Astrocyte (in vitro differentiated cells and primary cell): ENCODE measurements at regions not wholly inside any gene's neighbourhood (a gene's known extent, or its start where the extent isn't known, plus 50 kb on each side); places are given as distances from the start of the nearest gene placed in this dataset.
A peak's percentile ranks its signal among the peaks of the same experiment; 100 is the strongest.

ENCODE experiments used
- DNase-seq: peaks from one replicate; pipeline ENCODE4 v3.0.0-alpha.2; 2010; ENCODE audit warnings: low read depth
- FAIRE-seq: peaks from 2 replicates; lab custom pipeline; 2011; peaks lifted over from hg19 to GRCh38; lab: Jason Lieb, UNC
- H2AFZ ChIP-seq: 2 replicates; pipeline ENCODE4 v1.6.0; 2012; ENCODE audit warnings: low read depth, low read length, inconsistent platforms
- H3K27ac ChIP-seq: 2 replicates; pipeline ENCODE4 v1.5.1; 2011; ENCODE audit warnings: low read depth, low read length, inconsistent platforms
- H3K27me3 ChIP-seq: 2 replicates; pipeline ENCODE4 v1.6.0; 2011; ENCODE audit warnings: low read length, inconsistent platforms; ENCODE audit not compliant: insufficient read depth
- H3K36me3 ChIP-seq: 2 replicates; pipeline ENCODE4 v1.5.1; 2011; ENCODE audit warnings: low read length, inconsistent platforms; ENCODE audit not compliant: insufficient read depth
- H3K4me1 ChIP-seq: 2 replicates; pipeline ENCODE4 v1.5.1; 2011; ENCODE audit warnings: low read length, inconsistent platforms; ENCODE audit not compliant: insufficient read depth
- H3K4me2 ChIP-seq: 2 replicates; pipeline ENCODE4 v1.6.0; 2012; ENCODE audit warnings: low read length, inconsistent platforms
- H3K4me3 ChIP-seq: 2 replicates; pipeline ENCODE4 v1.5.1; 2011; ENCODE audit warnings: low read depth, mild to moderate bottlenecking, low read length, inconsistent platforms; ENCODE audit not compliant: insufficient read depth
- H3K79me2 ChIP-seq: 2 replicates; pipeline ENCODE4 v1.6.0; 2012; ENCODE audit warnings: mild to moderate bottlenecking, low read length, inconsistent platforms; ENCODE audit not compliant: insufficient read depth
- H3K9ac ChIP-seq: 2 replicates; pipeline ENCODE4 v1.6.0; 2012; ENCODE audit warnings: mild to moderate bottlenecking, low read length, inconsistent platforms
- H3K9me3 ChIP-seq: 2 replicates; pipeline ENCODE4 v1.5.1; 2012; ENCODE audit warnings: low read depth, mild to moderate bottlenecking, low read length, inconsistent platforms; ENCODE audit not compliant: insufficient read depth
- H4K20me1 ChIP-seq: 2 replicates; pipeline ENCODE4 v1.6.0; 2012; ENCODE audit warnings: low read length, inconsistent platforms; ENCODE audit not compliant: insufficient read depth
- H3K27ac Mint-ChIP-seq: one replicate; pipeline ENCODE4 v1.8.0; 2021; ENCODE audit warnings: mild to moderate bottlenecking, mixed read lengths; ENCODE audit not compliant: unreplicated experiment
- H3K27me3 Mint-ChIP-seq: one replicate; pipeline ENCODE4 v1.8.0; 2021; ENCODE audit warnings: low read depth, mixed read lengths; ENCODE audit not compliant: unreplicated experiment
- H3K36me3 Mint-ChIP-seq: one replicate; pipeline ENCODE4 v1.8.0; 2021; ENCODE audit warnings: low read depth, mixed read lengths; ENCODE audit not compliant: unreplicated experiment
- H3K4me1 Mint-ChIP-seq: one replicate; pipeline ENCODE4 v1.8.0; 2021; ENCODE audit warnings: low read depth, mixed read lengths; ENCODE audit not compliant: unreplicated experiment
- H3K4me3 Mint-ChIP-seq: one replicate; pipeline ENCODE4 v1.8.0; 2021; ENCODE audit warnings: mild to moderate bottlenecking, moderate library complexity, mixed read lengths; ENCODE audit not compliant: unreplicated experiment
- H3K9me3 Mint-ChIP-seq: one replicate; pipeline ENCODE4 v1.8.0; 2021; ENCODE audit warnings: mild to moderate bottlenecking, mixed read lengths; ENCODE audit not compliant: unreplicated experiment
- CTCF ChIP-seq: IDR thresholded peaks from 2 replicates; pipeline ENCODE4 v1.5.1; 2011; ENCODE audit warnings: low read depth, mild to moderate bottlenecking, inconsistent platforms, low read length, moderate library complexity; ENCODE audit not compliant: insufficient read depth
- EZH2 ChIP-seq: IDR thresholded peaks from 2 replicates; pipeline ENCODE4 v1.6.1; 2012; ENCODE audit warnings: mild to moderate bottlenecking, low read length, inconsistent platforms; ENCODE audit not compliant: insufficient read depth

- no peak overlapping the region for H3K27ac ChIP-seq
- TF ChIP-seq CTCF (no peak), EZH2 (no peak)
- peaks cover 9% of the 10 kb centered on the region for H3K9me3 ChIP-seq
- H3K4me2 ChIP-seq: peak overlapping the region; percentile 49
- H3K4me1 ChIP-seq: no peaks in the 10 kb centered on the region
- Mint-ChIP-seq H3K4me3 (no peak overlapping the region), H3K36me3 (peaks cover under 1% of the 10 kb centered on the region), H3K27ac (no peak overlapping the region), H3K27me3 (no peaks in the 10 kb centered on the region), H3K4me1 (no peaks in the 10 kb centered on the region), H3K9me3 (peaks cover 9% of the 10 kb centered on the region)
- H3K79me2 ChIP-seq: no peaks in the 10 kb centered on the region
- no peaks in the 10 kb centered on the region for H3K36me3 ChIP-seq
- H4K20me1 ChIP-seq: no peaks in the 10 kb centered on the region
- no peak overlapping the region for H2AFZ ChIP-seq
- H3K9ac ChIP-seq: no peak overlapping the region
- no peak overlapping the region for H3K4me3 ChIP-seq
- FAIRE-seq (no peak), DNase-seq (no peak)
- no peaks in the 10 kb centered on the region for H3K27me3 ChIP-seq
These were observed 276.3 kb upstream of the SALL3 start for GRCh38 chr18:78703291-78703690.

GRCh38 chr18:78704971-78705461 lies 274.6 kb upstream of the SALL3 start:
- no peak overlapping the region for H3K4me3 Mint-ChIP-seq
- H3K36me3 Mint-ChIP-seq: no peaks in the 10 kb centered on the region
- Histone ChIP-seq H3K4me3 (no peak overlapping the region), H3K27ac (no peak overlapping the region), H3K9ac (no peak overlapping the region), H3K4me1 (no peaks in the 10 kb centered on the region), H3K9me3 (peaks cover 13% of the 10 kb centered on the region), H2AFZ (no peak overlapping the region), H3K79me2 (no peaks in the 10 kb centered on the region), H3K4me2 (no peak overlapping the region), H3K27me3 (no peaks in the 10 kb centered on the region), H4K20me1 (no peaks in the 10 kb centered on the region), H3K36me3 (no peaks in the 10 kb centered on the region)
- H3K9me3 Mint-ChIP-seq: peaks cover 8% of the 10 kb centered on the region
- TF ChIP-seq EZH2 (no peak), CTCF (no peak)
- H3K27me3 Mint-ChIP-seq: no peaks in the 10 kb centered on the region
- DNase-seq: no peak
- FAIRE-seq: no peak
- no peaks in the 10 kb centered on the region for H3K4me1 Mint-ChIP-seq
- H3K27ac Mint-ChIP-seq: no peak overlapping the region

GRCh38 chr18:78709261-78709809 lies 270.3 kb upstream of the SALL3 start:
- Histone ChIP-seq H3K9me3 (peaks cover 14% of the 10 kb centered on the region), H3K27me3 (no peaks in the 10 kb centered on the region), H2AFZ (no peak overlapping the region), H3K79me2 (no peaks in the 10 kb centered on the region), H3K4me1 (no peaks in the 10 kb centered on the region), H3K4me2 (no peak overlapping the region), H3K27ac (no peak overlapping the region), H4K20me1 (no peaks in the 10 kb centered on the region), H3K9ac (no peak overlapping the region), H3K36me3 (no peaks in the 10 kb centered on the region), H3K4me3 (no peak overlapping the region)
- Mint-ChIP-seq H3K4me1 (no peaks in the 10 kb centered on the region), H3K27me3 (no peaks in the 10 kb centered on the region), H3K4me3 (no peak overlapping the region), H3K27ac (no peak overlapping the region), H3K36me3 (no peaks in the 10 kb centered on the region), H3K9me3 (peaks cover 17% of the 10 kb centered on the region)
- TF ChIP-seq EZH2 (no peak), CTCF (no peak)
- DNase-seq (no peak), FAIRE-seq (no peak)
